ENCODE measurements at regions not wholly inside any gene's neighbourhood (a gene's known extent, or its start where the extent isn't known, plus 50 kb on each side); places are given as distances from the start of the nearest gene placed in this dataset.

DNA sequence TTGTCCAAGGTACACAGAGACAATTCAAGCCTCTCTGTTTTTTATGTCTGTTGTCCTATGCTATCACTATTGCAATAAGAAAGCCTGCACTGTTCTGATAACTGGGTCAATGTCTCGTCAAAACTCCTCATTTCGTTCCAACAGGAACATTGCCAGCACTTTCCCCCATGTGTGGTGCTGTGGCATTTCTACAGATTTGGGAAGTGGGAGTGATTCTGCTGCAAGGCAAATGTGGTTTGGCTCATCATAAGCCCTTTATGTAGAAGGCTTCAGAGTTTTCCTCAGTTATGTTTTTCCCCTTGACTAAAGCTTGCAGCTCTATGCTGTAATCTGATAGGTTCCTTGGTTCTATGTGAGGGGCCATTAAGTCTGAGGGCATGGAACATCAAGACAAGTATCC, 324.1 kb upstream of the TCF4 start:
- no peak for DNase-seq
- no peaks in the 10 kb centered on the region for H3K9me3 ChIP-seq (replicated peaks in 1 of 3)
- no peaks in the 10 kb centered on the region for H3K36me3 ChIP-seq (replicated peaks in 1 of 2)
- H3K4me1 ChIP-seq (replicated peaks in 1 of 2): no peaks in the 10 kb centered on the region
- no peaks in the 10 kb centered on the region for H3K27me3 ChIP-seq
- H3K4me3 ChIP-seq: no peak overlapping the region
- no peak overlapping the region for H3K27ac ChIP-seq
- WGBS, 4 donors: 33 to 41% (median 37%) methylated on average over 2 of the region's 2 CpGs
- intact Hi-C loops (cut with DNase I): no loop called here
- TF ChIP-seq, protein P1, sequence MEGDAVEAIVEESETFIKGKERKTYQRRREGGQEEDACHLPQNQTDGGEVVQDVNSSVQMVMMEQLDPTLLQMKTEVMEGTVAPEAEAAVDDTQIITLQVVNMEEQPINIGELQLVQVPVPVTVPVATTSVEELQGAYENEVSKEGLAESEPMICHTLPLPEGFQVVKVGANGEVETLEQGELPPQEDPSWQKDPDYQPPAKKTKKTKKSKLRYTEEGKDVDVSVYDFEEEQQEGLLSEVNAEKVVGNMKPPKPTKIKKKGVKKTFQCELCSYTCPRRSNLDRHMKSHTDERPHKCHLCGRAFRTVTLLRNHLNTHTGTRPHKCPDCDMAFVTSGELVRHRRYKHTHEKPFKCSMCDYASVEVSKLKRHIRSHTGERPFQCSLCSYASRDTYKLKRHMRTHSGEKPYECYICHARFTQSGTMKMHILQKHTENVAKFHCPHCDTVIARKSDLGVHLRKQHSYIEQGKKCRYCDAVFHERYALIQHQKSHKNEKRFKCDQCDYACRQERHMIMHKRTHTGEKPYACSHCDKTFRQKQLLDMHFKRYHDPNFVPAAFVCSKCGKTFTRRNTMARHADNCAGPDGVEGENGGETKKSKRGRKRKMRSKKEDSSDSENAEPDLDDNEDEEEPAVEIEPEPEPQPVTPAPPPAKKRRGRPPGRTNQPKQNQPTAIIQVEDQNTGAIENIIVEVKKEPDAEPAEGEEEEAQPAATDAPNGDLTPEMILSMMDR (IDR thresholded peaks at IDR 0.05): no peak
- TF ChIP-seq POLR2A (IDR thresholded peaks at IDR 0.05): no peak

DNA sequence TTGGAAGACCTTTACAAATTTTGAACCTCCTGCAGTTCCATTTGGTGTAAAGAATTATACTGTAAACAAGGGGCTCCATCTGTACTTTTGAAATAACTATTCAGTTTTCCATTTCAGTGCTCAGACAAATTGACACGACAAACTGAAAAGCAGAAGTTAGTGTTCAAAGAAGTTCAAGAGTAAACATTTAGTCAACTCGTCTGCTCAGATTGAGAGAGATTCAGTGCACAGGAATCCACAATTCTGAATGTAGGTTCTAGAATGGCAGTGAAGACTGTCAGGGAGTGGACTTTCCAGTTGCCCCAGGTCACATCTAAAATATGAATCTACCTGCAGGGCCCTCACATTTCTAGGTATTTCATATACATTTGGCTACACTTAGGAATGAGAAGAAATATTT, 322.3 kb upstream of the TCF4 start:
- H3K4me3 ChIP-seq: no peak overlapping the region
- intact Hi-C loops (cut with DNase I): no loop called here
- no peaks in the 10 kb centered on the region for H3K9me3 ChIP-seq (replicated peaks in 1 of 3)
- no peaks in the 10 kb centered on the region for H3K27me3 ChIP-seq
- H3K36me3 ChIP-seq (replicated peaks in 1 of 2): no peaks in the 10 kb centered on the region
- WGBS, 4 donors: 59 to 78% (median 74%) methylated on average over 2 of the region's 2 CpGs
- H3K4me1 ChIP-seq (replicated peaks in 1 of 2): no peaks in the 10 kb centered on the region
- DNase-seq: no peak
- TF ChIP-seq POLR2A (IDR thresholded peaks at IDR 0.05): no peak
- TF ChIP-seq, protein P1 (IDR thresholded peaks at IDR 0.05): no peak
- H3K27ac ChIP-seq: no peak overlapping the region

DNA sequence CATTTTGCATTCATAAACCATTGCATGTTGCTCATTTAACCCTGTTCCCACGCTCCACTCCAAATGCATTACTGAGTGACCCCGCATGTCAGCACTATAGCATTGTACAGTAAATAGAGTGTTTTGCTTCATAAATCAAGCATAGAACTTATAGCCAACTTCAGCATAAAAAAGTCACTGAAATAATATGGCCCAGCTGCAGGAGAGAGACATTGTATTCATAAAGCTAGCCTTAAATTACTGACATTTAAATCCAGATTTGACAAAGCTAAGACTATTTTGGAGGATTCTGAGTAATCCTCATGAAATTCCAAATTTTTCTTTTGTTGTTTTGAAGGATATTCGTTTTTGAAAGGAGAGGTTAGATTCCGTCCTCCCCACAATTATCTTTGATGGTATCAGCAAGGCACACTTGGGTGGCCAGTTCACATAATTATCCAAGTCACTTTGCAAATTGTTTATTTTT, 320.9 kb upstream of the TCF4 start:
- Histone ChIP-seq H3K36me3 (replicated peaks in 1 of 2) (no peaks in the 10 kb centered on the region), H3K9me3 (replicated peaks in 1 of 3) (no peaks in the 10 kb centered on the region), H3K4me3 (no peak overlapping the region), H3K27ac (no peak overlapping the region), H3K4me1 (replicated peaks in 1 of 2) (no peaks in the 10 kb centered on the region), H3K27me3 (no peaks in the 10 kb centered on the region)
- no peak for TF ChIP-seq POLR2A (IDR thresholded peaks at IDR 0.05)
- TF ChIP-seq, protein P1 (IDR thresholded peaks at IDR 0.05): no peak
- intact Hi-C loops (cut with DNase I): no loop called here
- no peak for DNase-seq
- 55 to 71% (median 67%) methylated on average over 4 of the region's 4 CpGs for WGBS, 4 donors

DNA sequence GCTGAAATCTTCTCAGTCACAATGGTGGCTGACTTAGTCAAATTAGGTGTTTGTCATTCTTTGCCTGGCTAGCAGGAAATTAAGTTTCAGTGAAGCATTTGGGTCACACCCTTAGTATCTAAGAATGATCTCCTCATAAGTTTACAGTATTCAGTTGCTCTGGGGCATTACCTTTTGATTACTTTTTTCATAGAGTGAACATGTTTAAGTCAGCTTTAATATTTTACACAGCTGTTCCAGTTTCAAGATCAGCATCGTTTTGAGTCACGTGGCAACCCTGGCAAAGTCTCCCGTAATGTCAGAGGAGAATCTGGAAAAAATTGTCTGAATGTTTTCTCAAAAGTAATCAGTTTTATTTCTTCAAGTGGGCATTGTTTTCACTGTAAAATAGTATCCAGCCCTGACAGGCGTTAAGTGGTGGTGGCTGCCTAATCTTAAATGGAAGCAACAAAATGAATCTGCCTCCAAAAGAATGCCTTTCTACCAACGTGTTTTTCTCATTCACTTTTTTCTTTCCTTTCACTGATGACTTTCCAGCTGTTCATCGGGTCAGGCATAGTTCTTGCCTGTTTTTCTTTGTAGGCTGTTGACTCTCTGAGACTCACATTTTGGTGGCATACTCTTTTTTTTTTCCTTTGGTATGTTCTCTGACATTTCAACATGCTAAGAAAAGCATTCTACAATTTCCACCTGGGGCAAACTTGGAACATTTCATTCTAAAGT, 319.6 kb upstream of the TCF4 start:
- no peak overlapping the region for H3K4me3 ChIP-seq
- no peaks in the 10 kb centered on the region for H3K27me3 ChIP-seq
- H3K36me3 ChIP-seq (replicated peaks in 1 of 2): no peaks in the 10 kb centered on the region
- H3K9me3 ChIP-seq (replicated peaks in 1 of 3): no peaks in the 10 kb centered on the region
- TF ChIP-seq POLR2A (IDR thresholded peaks at IDR 0.05): no peak
- TF ChIP-seq, protein P1 (IDR thresholded peaks at IDR 0.05): no peak
- no peaks in the 10 kb centered on the region for H3K4me1 ChIP-seq (replicated peaks in 1 of 2)
- intact Hi-C loops (cut with DNase I): no loop called here
- DNase-seq: no peak
- WGBS, 4 donors: 48 to 60% (median 53%) methylated on average over 6 of the region's 6 CpGs
- no peak overlapping the region for H3K27ac ChIP-seq
